HepG2 (cell line): ENCODE measurements at regions not wholly inside any gene's neighbourhood (a gene's known extent, or its start where the extent isn't known, plus 50 kb on each side); places are given as distances from the start of the nearest gene placed in this dataset.

Source experiments
- ATAC-seq: fragments of 200-7000 bp; cut with Tn5 transposase; 3 replicates; pipeline ENCODE4 v1.9.1; 2020; ENCODE audit warnings: mild to moderate bottlenecking, moderate library complexity
- BruUV-seq: library from RNA; stranded (reverse); fragments of 400-500 nt; replicated peaks from 2 replicates; lab custom pipeline; 2021; lab: Mats Ljungman, UMichigan
- CTCF ChIA-PET: fragments of 300-600 bp; formaldehyde crosslinking; extraction: SDS; loops from one replicate; lab custom pipeline; 2021; ENCODE audit warnings: low total read pairs, inconsistent platforms, low intra/inter-chr PET ratio; lab: Yijun Ruan, JAX
- POLR2A ChIA-PET: fragments of 350-600 bp; sonication (Branson Sonifier 250); formaldehyde crosslinking; loops from one replicate; lab custom pipeline; 2020; ENCODE audit warnings: antibody characterized with exemption, inconsistent platforms; lab: Yijun Ruan, JAX
- DNase-seq: peaks from one replicate; pipeline ENCODE4 v3.0.0-alpha.2; 2015; ENCODE audit warnings: low spot score
- FAIRE-seq: peaks from 3 replicates; lab custom pipeline; 2011; peaks lifted over from hg19 to GRCh38; lab: Jason Lieb, UNC
- H2AFZ ChIP-seq: one replicate; pipeline ENCODE4 v1.6.1; 2011; ENCODE audit warnings: low read length, inconsistent platforms
- H3K27ac ChIP-seq: fragments of 300-600 bp; 3 replicates; pipeline ENCODE4 v1.8.0; 2011; ENCODE audit warnings: mixed run types, mild to moderate bottlenecking, mixed read lengths, low read length, inconsistent platforms; ENCODE audit not compliant: insufficient read depth; ENCODE audit errors: extremely low read length
- H3K27me3 ChIP-seq, 2 experiments: fragments of 200-600 bp in 1 of 2; 2 replicates in 1 of 2; 3 replicates in 1 of 2; pipeline versions ENCODE4 v1.6.0 to v1.8.0; 2011; ENCODE audit warnings: low read length in 2 of 2, mild to moderate bottlenecking in 2 of 2, moderate library complexity in 2 of 2, inconsistent platforms in 1 of 2; ENCODE audit not compliant: insufficient read depth in 2 of 2, control insufficient read depth in 1 of 2
- H3K36me3 ChIP-seq, 2 experiments: fragments of 200-600 bp in 1 of 2; replicated peaks in 1 of 2; 2 replicates in 1 of 2; 3 replicates in 1 of 2; pipeline versions ENCODE4 v1.5.1 to v1.8.0; 2011; ENCODE audit warnings: low read length in 2 of 2, inconsistent platforms in 1 of 2; ENCODE audit not compliant: insufficient read depth in 2 of 2, control insufficient read depth in 1 of 2
- H3K4me1 ChIP-seq: 2 replicates; pipeline ENCODE4 v1.5.1; 2012; ENCODE audit warnings: low read length, inconsistent platforms; ENCODE audit not compliant: insufficient read depth
- H3K4me2 ChIP-seq: 2 replicates; pipeline ENCODE4 v1.6.0; 2011; ENCODE audit warnings: low read depth, low read length, inconsistent platforms
- H3K4me3 ChIP-seq, 3 experiments: fragments of 200-600 bp in 1 of 3; sonication (generic), shearing (Covaris generic) in 1 of 3; replicated peaks in 1 of 3; 2 replicates each; pipeline ENCODE4 v1.5.1; 2011 to 2016; ENCODE audit warnings: low read length in 3 of 3, inconsistent platforms in 2 of 3, low read depth in 2 of 3, mild to moderate bottlenecking in 2 of 3, control low read depth in 1 of 3, mixed read lengths in 1 of 3; ENCODE audit not compliant: insufficient read depth in 1 of 3
- H3K79me2 ChIP-seq: one replicate; pipeline ENCODE4 v1.6.1; 2011; ENCODE audit warnings: low read length, inconsistent platforms; ENCODE audit not compliant: insufficient read depth
- H3K9ac ChIP-seq: 2 replicates; pipeline ENCODE4 v1.6.0; 2011; ENCODE audit warnings: mild to moderate bottlenecking, low read depth, low read length, inconsistent platforms; ENCODE audit not compliant: insufficient read depth
- H3K9me3 ChIP-seq: 2 replicates; pipeline ENCODE4 v1.5.1; 2012; ENCODE audit warnings: mild to moderate bottlenecking, low read length
- H4K20me1 ChIP-seq: 2 replicates; pipeline ENCODE4 v1.6.0; 2011; ENCODE audit warnings: inconsistent platforms, mild to moderate bottlenecking, low read length, moderate library complexity; ENCODE audit not compliant: insufficient read depth
- AKAP8 ChIP-seq: sonication (generic); formaldehyde crosslinking; IDR thresholded peaks from 2 replicates; pipeline ENCODE4 v1.5.1; 2020; ENCODE audit warnings: mild to moderate bottlenecking, missing genetic modification reagents
- AKNA ChIP-seq: sonication (generic); formaldehyde crosslinking; IDR thresholded peaks from 2 replicates; pipeline ENCODE4 v1.4.0; 2020; ENCODE audit warnings: missing genetic modification reagents, borderline replicate concordance
- DNMT3B ChIP-seq: conservative IDR thresholded peaks from 2 replicates; pipeline ENCODE4 v1.6.1; 2016; ENCODE audit warnings: missing biosample characterization, control low read depth
- REPIN1 ChIP-seq: sonication (generic); formaldehyde crosslinking; IDR thresholded peaks from 2 replicates; pipeline ENCODE4 v1.8.0; 2022; ENCODE audit warnings: missing genetic modification reagents, low read depth, mild to moderate bottlenecking, borderline replicate concordance
- SRSF9 ChIP-seq: fragments of 200-400 bp; formaldehyde crosslinking; IDR thresholded peaks from 2 replicates; pipeline ENCODE4 v1.6.1; 2018; ENCODE audit warnings: borderline replicate concordance, mild to moderate bottlenecking, low read depth, low read length; ENCODE audit not compliant: insufficient read depth, poor library complexity, severe bottlenecking
- WGBS: methylation state at CpG from one replicate; pipeline ENCODE4 v1.1.6; 2017; ENCODE audit warnings: low lambda C conversion rate; 5-methylcytosine and 5-hydroxymethylcytosine counted together
- in situ Hi-C: cut with HindIII; loops from 2 replicates; pipeline ENCODE4 v1.10.0; 2017; ENCODE audit warnings: low pct_unique_long_range_greater_than_20kb; ENCODE audit not compliant: extremely low pct_ligation_motif_present
- intact Hi-C: fragments of 100-400 bp; cut with micrococcal nuclease; formaldehyde crosslinking; loops from one replicate; pipeline ENCODE4 v1.10.0; 2022; ENCODE audit not compliant: unreplicated experiment
- TF ChIP-seq, protein P1 (sequence below): sonication (generic); formaldehyde crosslinking; IDR thresholded peaks from 2 replicates; pipeline ENCODE4 v1.5.1; 2020; ENCODE audit warnings: mild to moderate bottlenecking, missing genetic modification reagents, borderline replicate concordance

DNA sequence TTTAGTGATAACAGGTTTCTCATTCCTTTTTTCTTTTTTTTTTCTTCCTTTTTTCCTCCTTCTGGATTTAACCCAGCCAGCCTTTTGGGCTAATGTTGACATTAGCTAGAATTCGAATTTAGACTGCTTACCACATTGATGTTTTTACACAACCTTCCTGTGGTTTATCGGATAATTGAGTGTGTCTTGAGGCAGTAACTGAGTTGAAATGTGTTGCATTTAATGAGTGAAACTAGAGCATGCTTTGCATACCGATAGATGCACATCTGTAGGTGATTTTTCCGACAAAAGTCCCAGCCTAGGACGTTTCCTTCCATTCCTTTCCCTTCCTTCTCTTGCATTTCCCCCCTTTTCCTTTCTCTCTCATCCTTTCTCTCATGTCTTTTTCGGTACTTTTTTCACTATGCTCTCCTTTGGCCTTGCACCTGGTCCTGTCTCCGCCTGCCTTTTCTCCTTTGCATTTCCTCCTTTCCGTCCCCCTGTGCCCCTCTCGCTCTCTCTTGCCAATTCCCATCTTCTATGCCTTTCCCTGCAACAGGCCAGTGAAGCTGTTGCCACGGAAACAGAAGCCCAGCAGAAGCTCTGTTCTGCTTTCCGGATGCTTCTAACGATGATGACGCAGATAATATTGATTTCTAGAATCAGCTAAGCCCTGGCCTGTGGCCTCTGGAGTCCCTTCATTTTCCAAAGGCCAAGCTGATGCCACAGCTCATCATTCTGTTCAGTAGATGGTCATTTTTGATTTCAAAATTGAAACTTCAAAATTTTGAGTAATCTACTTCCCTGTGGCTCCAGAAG lies 76.1 kb downstream of the SLC25A47 start:
- H3K9ac ChIP-seq: no peak overlapping the region
- H3K4me2 ChIP-seq: no peak overlapping the region
- H3K4me1 ChIP-seq: peaks cover 29% of the 10 kb centered on the region
- no peaks in the 10 kb centered on the region for H3K27me3 ChIP-seq
- no peaks in the 10 kb centered on the region for H3K79me2 ChIP-seq
- H3K36me3 ChIP-seq: no peaks in the 10 kb centered on the region
- H3K4me3 ChIP-seq: no peak overlapping the region
- 88% methylated on average over 13 of the region's 13 CpGs for WGBS
- CTCF ChIA-PET: no interaction called here
- DNase-seq (no peak), FAIRE-seq (no peak), ATAC-seq (no peak)
- in situ Hi-C loops: no loop called here
- no peaks in the 10 kb centered on the region for H4K20me1 ChIP-seq
- BruUV-seq: no TSS peak
- H3K9me3 ChIP-seq: no peaks in the 10 kb centered on the region
- H2AFZ ChIP-seq: no peak overlapping the region
- POLR2A ChIA-PET: no interaction called here
- no peak for TF ChIP-seq SRSF9
- intact Hi-C loops: no loop called here
- no peak overlapping the region for H3K27ac ChIP-seq

GRCh38 chr14:100400115-100400514 lies 77.0 kb downstream of the SLC25A47 start:
- Histone ChIP-seq H4K20me1 (no peaks in the 10 kb centered on the region), H3K9ac (no peak overlapping the region), H3K27me3 (no peaks in the 10 kb centered on the region), H3K36me3 (no peaks in the 10 kb centered on the region), H3K9me3 (no peaks in the 10 kb centered on the region), H3K79me2 (no peaks in the 10 kb centered on the region), H3K4me2 (no peak overlapping the region), H3K4me1 (peaks cover 34% of the 10 kb centered on the region), H3K4me3 (no peak overlapping the region), H2AFZ (no peak overlapping the region), H3K27ac (no peak overlapping the region)
- in situ Hi-C loops: loop anchor here (10.0 kb wide), 1 partner anchor 495 kb away; no protein-coding TSS in a partner anchor
- POLR2A ChIA-PET: no interaction called here
- no TSS peak for BruUV-seq
- WGBS: 90% methylated on average over 2 of the region's 5 CpGs
- FAIRE-seq (no peak), DNase-seq (no peak), ATAC-seq (no peak)
- intact Hi-C loops: no loop called here
- CTCF ChIA-PET: no interaction called here
- TF ChIP-seq, protein P1, sequence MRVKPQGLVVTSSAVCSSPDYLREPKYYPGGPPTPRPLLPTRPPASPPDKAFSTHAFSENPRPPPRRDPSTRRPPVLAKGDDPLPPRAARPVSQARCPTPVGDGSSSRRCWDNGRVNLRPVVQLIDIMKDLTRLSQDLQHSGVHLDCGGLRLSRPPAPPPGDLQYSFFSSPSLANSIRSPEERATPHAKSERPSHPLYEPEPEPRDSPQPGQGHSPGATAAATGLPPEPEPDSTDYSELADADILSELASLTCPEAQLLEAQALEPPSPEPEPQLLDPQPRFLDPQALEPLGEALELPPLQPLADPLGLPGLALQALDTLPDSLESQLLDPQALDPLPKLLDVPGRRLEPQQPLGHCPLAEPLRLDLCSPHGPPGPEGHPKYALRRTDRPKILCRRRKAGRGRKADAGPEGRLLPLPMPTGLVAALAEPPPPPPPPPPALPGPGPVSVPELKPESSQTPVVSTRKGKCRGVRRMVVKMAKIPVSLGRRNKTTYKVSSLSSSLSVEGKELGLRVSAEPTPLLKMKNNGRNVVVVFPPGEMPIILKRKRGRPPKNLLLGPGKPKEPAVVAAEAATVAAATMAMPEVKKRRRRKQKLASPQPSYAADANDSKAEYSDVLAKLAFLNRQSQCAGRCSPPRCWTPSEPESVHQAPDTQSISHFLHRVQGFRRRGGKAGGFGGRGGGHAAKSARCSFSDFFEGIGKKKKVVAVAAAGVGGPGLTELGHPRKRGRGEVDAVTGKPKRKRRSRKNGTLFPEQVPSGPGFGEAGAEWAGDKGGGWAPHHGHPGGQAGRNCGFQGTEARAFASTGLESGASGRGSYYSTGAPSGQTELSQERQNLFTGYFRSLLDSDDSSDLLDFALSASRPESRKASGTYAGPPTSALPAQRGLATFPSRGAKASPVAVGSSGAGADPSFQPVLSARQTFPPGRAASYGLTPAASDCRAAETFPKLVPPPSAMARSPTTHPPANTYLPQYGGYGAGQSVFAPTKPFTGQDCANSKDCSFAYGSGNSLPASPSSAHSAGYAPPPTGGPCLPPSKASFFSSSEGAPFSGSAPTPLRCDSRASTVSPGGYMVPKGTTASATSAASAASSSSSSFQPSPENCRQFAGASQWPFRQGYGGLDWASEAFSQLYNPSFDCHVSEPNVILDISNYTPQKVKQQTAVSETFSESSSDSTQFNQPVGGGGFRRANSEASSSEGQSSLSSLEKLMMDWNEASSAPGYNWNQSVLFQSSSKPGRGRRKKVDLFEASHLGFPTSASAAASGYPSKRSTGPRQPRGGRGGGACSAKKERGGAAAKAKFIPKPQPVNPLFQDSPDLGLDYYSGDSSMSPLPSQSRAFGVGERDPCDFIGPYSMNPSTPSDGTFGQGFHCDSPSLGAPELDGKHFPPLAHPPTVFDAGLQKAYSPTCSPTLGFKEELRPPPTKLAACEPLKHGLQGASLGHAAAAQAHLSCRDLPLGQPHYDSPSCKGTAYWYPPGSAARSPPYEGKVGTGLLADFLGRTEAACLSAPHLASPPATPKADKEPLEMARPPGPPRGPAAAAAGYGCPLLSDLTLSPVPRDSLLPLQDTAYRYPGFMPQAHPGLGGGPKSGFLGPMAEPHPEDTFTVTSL (CRISPR knock-in tag): no peak
- TF ChIP-seq AKAP8 (CRISPR knock-in tag) (no peak), REPIN1 (CRISPR knock-in tag) (no peak), AKNA (CRISPR knock-in tag) (no peak), DNMT3B (CRISPR knock-in tag) (no peak)
